ENCODE measurements at regions not wholly inside any gene's neighbourhood (a gene's known extent, or its start where the extent isn't known, plus 50 kb on each side); places are given as distances from the start of the nearest gene placed in this dataset.

DNA sequence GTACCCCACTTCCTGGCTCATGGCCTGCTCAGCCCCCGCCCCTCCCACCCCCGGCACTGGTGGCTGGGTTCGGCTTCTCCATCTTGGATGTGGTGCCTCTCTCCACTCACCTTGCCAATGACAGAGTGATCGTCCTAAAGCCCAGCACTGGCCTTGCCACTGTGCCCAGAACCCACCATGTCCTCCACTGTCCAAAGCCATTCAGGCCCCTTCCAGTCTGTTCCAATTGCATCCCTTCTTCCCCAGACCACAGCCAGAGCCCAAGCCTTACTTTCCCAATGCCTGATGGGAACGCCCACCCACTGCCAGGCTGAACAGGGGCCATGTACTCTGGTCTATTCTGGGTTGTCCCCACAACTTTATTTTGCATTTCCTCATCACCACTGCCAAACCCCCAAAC lies 625.8 kb upstream of the B3GAT1 start:
- no CpG with 5 or more reads among the region's 5 CpGs for WGBS (ENCODE audit: insufficient coverage, insufficient read length)
- H3K36me3 ChIP-seq (ENCODE audit: control insufficient read depth, insufficient read depth, low read length), result no peaks in the 10 kb centered on the region

GRCh38 chr11:135036488-135037297 lies 624.7 kb upstream of the B3GAT1 start:
- H3K9me3 ChIP-seq (ENCODE audit: control insufficient read depth, insufficient read depth, low read length), result no peaks in the 10 kb centered on the region
- no peak overlapping the region for H3K27ac ChIP-seq (ENCODE audit: low read length)
- peaks cover 2% of the 10 kb centered on the region; the same call in 1 of the 2 replicates for H3K4me1 ChIP-seq (ENCODE audit: control insufficient read depth, insufficient read depth, low read length)
- H3K36me3 ChIP-seq (ENCODE audit: control insufficient read depth, insufficient read depth, low read length), result no peaks in the 10 kb centered on the region
- DNase-seq (ENCODE audit: low read depth, low spot score), result no peak
- no CpG with 5 or more reads among the region's 19 CpGs for WGBS (ENCODE audit: insufficient coverage, insufficient read length)
- H3K27me3 ChIP-seq (ENCODE audit: control insufficient read depth, insufficient read depth, low read length), result no peaks in the 10 kb centered on the region
- H3K4me3 ChIP-seq (ENCODE audit: low read length), result no peak overlapping the region

More for the DNA sequence above, 625.8 kb upstream of the B3GAT1 start:
- Histone ChIP-seq H3K27ac (ENCODE audit: low read length) (no peak overlapping the region), H3K9me3 (ENCODE audit: control insufficient read depth, insufficient read depth, low read length) (no peaks in the 10 kb centered on the region), H3K4me1 (ENCODE audit: control insufficient read depth, insufficient read depth, low read length) (peaks cover 2% of the 10 kb centered on the region; the same call in 1 of the 2 replicates), H3K4me3 (ENCODE audit: low read length) (no peak overlapping the region), H3K27me3 (ENCODE audit: control insufficient read depth, insufficient read depth, low read length) (no peaks in the 10 kb centered on the region)
- no peak for DNase-seq (ENCODE audit: low read depth, low spot score)

- Histone ChIP-seq H3K4me1 (ENCODE audit: control insufficient read depth, insufficient read depth, low read length) (peaks cover 2% of the 10 kb centered on the region; the same call in 1 of the 2 replicates), H3K4me3 (ENCODE audit: low read length) (no peak overlapping the region), H3K36me3 (ENCODE audit: control insufficient read depth, insufficient read depth, low read length) (no peaks in the 10 kb centered on the region), H3K27me3 (ENCODE audit: control insufficient read depth, insufficient read depth, low read length) (no peaks in the 10 kb centered on the region), H3K27ac (ENCODE audit: low read length) (no peak overlapping the region), H3K9me3 (ENCODE audit: control insufficient read depth, insufficient read depth, low read length) (no peaks in the 10 kb centered on the region)
- no CpG with 5 or more reads among the region's 3 CpGs for WGBS (ENCODE audit: insufficient coverage, insufficient read length)
- DNase-seq (ENCODE audit: low read depth, low spot score), result no peak
These were observed 623.2 kb upstream of the B3GAT1 start for GRCh38 chr11:135035282-135035681.

DNA sequence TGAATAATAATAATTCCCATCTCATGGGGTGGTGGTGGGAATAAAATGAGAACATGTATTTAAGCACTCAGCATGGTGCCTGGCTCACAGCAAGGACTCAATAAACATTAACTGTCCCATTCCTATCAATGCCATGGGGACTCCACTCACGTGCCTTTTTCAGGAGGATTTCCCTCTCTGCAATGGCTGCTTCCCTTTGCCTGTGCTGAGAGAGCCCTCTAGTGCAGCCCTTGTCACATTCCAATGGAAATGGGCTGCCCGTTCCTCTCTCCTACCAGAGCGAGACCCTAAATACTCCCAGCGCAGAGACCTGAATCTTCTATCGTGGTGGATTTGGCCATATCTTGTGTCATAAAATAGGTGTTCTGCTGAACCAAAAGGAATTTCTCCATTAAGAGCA lies 621.5 kb upstream of the B3GAT1 start:
- Histone ChIP-seq H3K4me3 (ENCODE audit: low read length) (no peak overlapping the region), H3K4me1 (ENCODE audit: control insufficient read depth, insufficient read depth, low read length) (peaks cover 2% of the 10 kb centered on the region; the same call in 1 of the 2 replicates), H3K27ac (ENCODE audit: low read length) (no peak overlapping the region), H3K27me3 (ENCODE audit: control insufficient read depth, insufficient read depth, low read length) (no peaks in the 10 kb centered on the region), H3K36me3 (ENCODE audit: control insufficient read depth, insufficient read depth, low read length) (no peaks in the 10 kb centered on the region), H3K9me3 (ENCODE audit: control insufficient read depth, insufficient read depth, low read length) (no peaks in the 10 kb centered on the region)
- peak; percentile 64 for DNase-seq (ENCODE audit: low read depth, low spot score)
- no CpG with 5 or more reads among the region's 5 CpGs for WGBS (ENCODE audit: insufficient coverage, insufficient read length)

DNA sequence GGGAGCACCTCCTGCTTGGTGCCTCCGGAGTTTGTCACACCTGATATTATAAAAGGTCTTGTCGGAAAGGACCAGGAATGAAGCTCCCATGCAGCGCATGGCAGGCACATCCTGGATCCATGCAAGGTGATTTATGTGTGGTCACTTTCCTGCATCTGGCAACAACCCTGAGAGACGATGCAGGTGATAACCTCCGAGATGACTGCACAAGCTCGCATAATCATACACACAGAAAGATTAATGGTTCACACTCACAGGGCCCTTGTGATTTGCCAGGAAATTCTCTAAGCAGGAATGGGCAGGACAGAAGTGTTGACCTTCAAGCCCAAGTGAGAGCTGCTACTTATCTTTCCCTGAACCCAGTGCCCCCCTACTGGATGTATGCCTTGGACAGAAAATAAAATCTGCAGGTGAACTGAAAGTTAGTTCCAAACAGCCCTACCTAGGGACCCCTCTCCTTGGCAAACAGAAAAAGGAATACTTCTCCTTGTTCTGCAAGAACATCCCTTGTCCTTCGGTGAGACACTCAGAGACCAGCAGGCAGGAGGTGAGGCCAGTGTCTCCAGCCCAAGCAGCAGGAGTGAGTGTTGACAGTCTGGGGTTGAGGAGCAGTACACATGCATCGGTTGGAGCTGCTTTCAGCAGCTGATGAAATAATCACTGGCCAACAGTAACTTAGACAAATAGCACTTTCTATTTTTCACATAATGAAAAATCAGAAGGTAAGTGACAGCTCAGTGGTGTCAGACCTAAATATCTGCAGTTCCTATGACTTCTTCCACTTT lies 619.4 kb upstream of the B3GAT1 start:
- Histone ChIP-seq H3K27ac (ENCODE audit: low read length) (no peak overlapping the region), H3K27me3 (ENCODE audit: control insufficient read depth, insufficient read depth, low read length) (no peaks in the 10 kb centered on the region), H3K4me1 (ENCODE audit: control insufficient read depth, insufficient read depth, low read length) (peaks cover 2% of the 10 kb centered on the region; the same call in 1 of the 2 replicates), H3K9me3 (ENCODE audit: control insufficient read depth, insufficient read depth, low read length) (no peaks in the 10 kb centered on the region), H3K36me3 (ENCODE audit: control insufficient read depth, insufficient read depth, low read length) (no peaks in the 10 kb centered on the region), H3K4me3 (ENCODE audit: low read length) (no peak overlapping the region)
- DNase-seq (ENCODE audit: low read depth, low spot score), result no peak
- WGBS (ENCODE audit: insufficient coverage, insufficient read length), result no CpG with 5 or more reads among the region's 8 CpGs

DNA sequence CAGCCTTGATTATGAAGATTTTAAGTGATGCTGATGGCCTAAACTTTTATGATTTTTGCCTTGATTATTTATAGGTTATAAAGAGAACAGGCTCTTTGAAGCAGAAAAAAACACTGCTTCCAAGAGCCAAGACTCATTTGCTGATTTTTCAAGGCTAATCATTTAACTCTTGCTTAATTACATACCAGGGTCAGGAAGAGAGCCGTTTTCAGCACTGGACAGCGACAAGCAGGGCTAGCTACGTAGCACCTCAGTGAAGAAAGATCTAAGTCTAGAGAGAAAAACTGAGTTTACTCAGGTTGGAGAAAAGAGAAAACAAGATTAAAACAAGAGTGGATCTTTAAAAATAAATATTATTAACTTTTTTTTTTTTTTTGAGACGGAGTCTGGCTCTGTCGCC lies 615.4 kb upstream of the B3GAT1 start:
- Histone ChIP-seq H3K36me3 (ENCODE audit: control insufficient read depth, insufficient read depth, low read length) (no peaks in the 10 kb centered on the region), H3K27ac (ENCODE audit: low read length) (no peak overlapping the region), H3K9me3 (ENCODE audit: control insufficient read depth, insufficient read depth, low read length) (no peaks in the 10 kb centered on the region), H3K4me3 (ENCODE audit: low read length) (no peak overlapping the region), H3K27me3 (ENCODE audit: control insufficient read depth, insufficient read depth, low read length) (no peaks in the 10 kb centered on the region), H3K4me1 (ENCODE audit: control insufficient read depth, insufficient read depth, low read length) (peaks cover 3% of the 10 kb centered on the region; the same call in 1 of the 2 replicates)
- no CpG with 5 or more reads among the region's 5 CpGs for WGBS (ENCODE audit: insufficient coverage, insufficient read length)
- peak; percentile 52 for DNase-seq (ENCODE audit: low read depth, low spot score)

- no peaks in the 10 kb centered on the region for H3K27me3 ChIP-seq (ENCODE audit: control insufficient read depth, insufficient read depth, low read length)
- no peaks in the 10 kb centered on the region for H3K9me3 ChIP-seq (ENCODE audit: control insufficient read depth, insufficient read depth, low read length)
- H3K36me3 ChIP-seq (ENCODE audit: control insufficient read depth, insufficient read depth, low read length), result no peaks in the 10 kb centered on the region
- DNase-seq (ENCODE audit: low read depth, low spot score), result no peak
- WGBS (ENCODE audit: insufficient coverage, insufficient read length), result no CpG with 5 or more reads among the region's 2 CpGs
- no peak overlapping the region for H3K27ac ChIP-seq (ENCODE audit: low read length)
- H3K4me1 ChIP-seq (ENCODE audit: control insufficient read depth, insufficient read depth, low read length), result peaks cover 3% of the 10 kb centered on the region; the same call in 1 of the 2 replicates
- H3K4me3 ChIP-seq (ENCODE audit: low read length), result no peak overlapping the region
These were observed 611.5 kb upstream of the B3GAT1 start for GRCh38 chr11:135023499-135023898.

GRCh38 chr11:135022454-135022853 lies 610.4 kb upstream of the B3GAT1 start:
- DNase-seq (ENCODE audit: low read depth, low spot score), result no peak

GRCh38 chr11:135019899-135020298 lies 607.9 kb upstream of the B3GAT1 start:
- H3K9me3 ChIP-seq (ENCODE audit: control insufficient read depth, insufficient read depth, low read length), result no peaks in the 10 kb centered on the region
- no peaks in the 10 kb centered on the region for H3K36me3 ChIP-seq (ENCODE audit: control insufficient read depth, insufficient read depth, low read length)
- H3K27me3 ChIP-seq (ENCODE audit: control insufficient read depth, insufficient read depth, low read length), result no peaks in the 10 kb centered on the region
- no peak for DNase-seq (ENCODE audit: low read depth, low spot score)
- H3K4me3 ChIP-seq (ENCODE audit: low read length), result no peak overlapping the region
- H3K27ac ChIP-seq (ENCODE audit: low read length), result no peak overlapping the region
- peaks cover 3% of the 10 kb centered on the region; the same call in 1 of the 2 replicates for H3K4me1 ChIP-seq (ENCODE audit: control insufficient read depth, insufficient read depth, low read length)
- no CpG with 5 or more reads among the region's 4 CpGs for WGBS (ENCODE audit: insufficient coverage, insufficient read length)

More at GRCh38 chr11:135022454-135022853, 610.4 kb upstream of the B3GAT1 start:
- Histone ChIP-seq H3K9me3 (ENCODE audit: control insufficient read depth, insufficient read depth, low read length) (no peaks in the 10 kb centered on the region), H3K27me3 (ENCODE audit: control insufficient read depth, insufficient read depth, low read length) (no peaks in the 10 kb centered on the region), H3K27ac (ENCODE audit: low read length) (no peak overlapping the region), H3K4me1 (ENCODE audit: control insufficient read depth, insufficient read depth, low read length) (peaks cover 3% of the 10 kb centered on the region; the same call in 1 of the 2 replicates), H3K36me3 (ENCODE audit: control insufficient read depth, insufficient read depth, low read length) (no peaks in the 10 kb centered on the region), H3K4me3 (ENCODE audit: low read length) (no peak overlapping the region)
- no CpG with 5 or more reads among the region's 4 CpGs for WGBS (ENCODE audit: insufficient coverage, insufficient read length)

DNA sequence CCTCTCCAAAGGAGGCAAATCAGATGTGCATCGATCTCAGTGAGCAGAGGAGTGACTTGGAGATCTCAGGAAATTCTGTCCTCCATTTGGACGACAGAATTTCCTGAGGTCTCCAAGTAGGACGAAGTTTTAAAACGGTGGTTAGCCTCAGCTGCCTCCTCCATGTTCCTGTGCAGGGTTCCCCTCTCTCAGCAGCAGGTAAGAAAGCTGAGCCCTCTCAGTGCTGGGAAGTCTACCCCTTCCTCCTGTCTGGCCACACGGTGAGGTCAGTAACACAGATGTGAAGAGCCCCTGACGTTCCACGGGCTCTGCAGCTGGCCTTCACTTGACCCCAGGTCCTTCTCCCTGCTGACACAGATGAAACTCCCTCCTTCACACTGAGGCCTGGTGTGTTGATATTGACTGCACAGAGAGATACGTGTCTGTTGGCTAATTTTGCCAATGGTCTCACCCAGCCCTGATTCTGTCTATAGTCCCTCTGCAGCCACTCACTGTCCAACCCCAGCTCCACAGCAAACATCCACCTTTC lies 607.4 kb upstream of the B3GAT1 start:
- no peaks in the 10 kb centered on the region for H3K9me3 ChIP-seq (ENCODE audit: control insufficient read depth, insufficient read depth, low read length)
- H3K27ac ChIP-seq (ENCODE audit: low read length), result no peak overlapping the region
- no peak overlapping the region for H3K4me3 ChIP-seq (ENCODE audit: low read length)
- H3K4me1 ChIP-seq (ENCODE audit: control insufficient read depth, insufficient read depth, low read length), result peaks cover 3% of the 10 kb centered on the region; the same call in 1 of the 2 replicates
- H3K36me3 ChIP-seq (ENCODE audit: control insufficient read depth, insufficient read depth, low read length), result no peaks in the 10 kb centered on the region
- no peak for DNase-seq (ENCODE audit: low read depth, low spot score)
- WGBS (ENCODE audit: insufficient coverage, insufficient read length), result no CpG with 5 or more reads among the region's 8 CpGs
- no peaks in the 10 kb centered on the region for H3K27me3 ChIP-seq (ENCODE audit: control insufficient read depth, insufficient read depth, low read length)

Measured in iPS DF 6.9 (cell line).